ENCODE measurements at regions not wholly inside any gene's neighbourhood (a gene's known extent, or its start where the extent isn't known, plus 50 kb on each side); places are given as distances from the start of the nearest gene placed in this dataset.

DNA sequence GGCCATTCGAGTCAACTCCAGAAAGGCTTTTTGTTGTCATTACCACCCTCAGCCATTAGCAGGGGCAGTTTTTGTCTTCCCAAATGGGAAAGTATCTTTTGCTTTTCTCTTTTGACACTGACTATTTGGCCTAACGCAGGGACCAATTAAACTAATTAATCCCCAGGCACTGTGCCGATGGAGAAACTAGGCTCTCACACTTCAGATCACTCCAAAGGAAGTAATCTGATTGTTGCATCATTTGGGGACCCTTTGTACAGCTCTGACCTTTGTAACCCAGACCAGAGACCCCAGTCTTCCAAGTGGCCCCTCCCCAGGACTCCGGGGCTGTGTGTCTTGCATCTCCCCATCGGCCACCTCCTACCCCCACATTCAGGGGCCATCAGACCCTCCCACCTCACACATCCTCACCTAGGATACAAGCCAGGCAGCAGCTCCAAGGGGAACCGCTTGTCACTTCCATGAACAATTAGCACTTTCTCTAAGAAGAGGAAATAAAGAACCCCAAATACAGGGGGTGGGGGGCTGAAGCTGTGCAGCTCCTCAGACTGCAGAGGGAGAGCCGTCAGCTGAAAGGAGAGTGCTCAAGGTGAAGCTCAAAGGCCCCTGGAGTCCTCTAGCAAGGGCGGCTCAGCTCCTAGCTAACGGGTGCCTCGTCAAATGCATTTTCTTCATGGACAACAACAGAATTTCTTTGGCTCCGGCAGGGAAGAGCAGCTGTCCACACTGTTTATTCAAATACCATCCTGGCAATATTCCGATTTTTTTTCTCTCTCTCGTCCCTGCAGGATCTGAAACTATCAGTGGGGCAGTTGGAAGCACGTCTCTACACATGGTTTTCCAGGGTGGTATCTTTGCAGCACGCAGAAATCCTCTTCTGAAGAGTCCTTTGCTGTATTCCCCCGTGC, 64.3 kb upstream of the DIO3 start:
- H3K4me3 ChIP-seq (ENCODE audit: low read depth, low read length): no peak overlapping the region
- DNase-seq (ENCODE audit: low read depth, low spot score): no peak
- TF ChIP-seq, protein P1, sequence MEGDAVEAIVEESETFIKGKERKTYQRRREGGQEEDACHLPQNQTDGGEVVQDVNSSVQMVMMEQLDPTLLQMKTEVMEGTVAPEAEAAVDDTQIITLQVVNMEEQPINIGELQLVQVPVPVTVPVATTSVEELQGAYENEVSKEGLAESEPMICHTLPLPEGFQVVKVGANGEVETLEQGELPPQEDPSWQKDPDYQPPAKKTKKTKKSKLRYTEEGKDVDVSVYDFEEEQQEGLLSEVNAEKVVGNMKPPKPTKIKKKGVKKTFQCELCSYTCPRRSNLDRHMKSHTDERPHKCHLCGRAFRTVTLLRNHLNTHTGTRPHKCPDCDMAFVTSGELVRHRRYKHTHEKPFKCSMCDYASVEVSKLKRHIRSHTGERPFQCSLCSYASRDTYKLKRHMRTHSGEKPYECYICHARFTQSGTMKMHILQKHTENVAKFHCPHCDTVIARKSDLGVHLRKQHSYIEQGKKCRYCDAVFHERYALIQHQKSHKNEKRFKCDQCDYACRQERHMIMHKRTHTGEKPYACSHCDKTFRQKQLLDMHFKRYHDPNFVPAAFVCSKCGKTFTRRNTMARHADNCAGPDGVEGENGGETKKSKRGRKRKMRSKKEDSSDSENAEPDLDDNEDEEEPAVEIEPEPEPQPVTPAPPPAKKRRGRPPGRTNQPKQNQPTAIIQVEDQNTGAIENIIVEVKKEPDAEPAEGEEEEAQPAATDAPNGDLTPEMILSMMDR (IDR thresholded peaks at IDR 0.05; ENCODE audit: low read depth, low read length): no peak
- in situ Hi-C loops (cut with HindIII; ENCODE audit: low sequenced_read_pairs): no loop called here

DNA sequence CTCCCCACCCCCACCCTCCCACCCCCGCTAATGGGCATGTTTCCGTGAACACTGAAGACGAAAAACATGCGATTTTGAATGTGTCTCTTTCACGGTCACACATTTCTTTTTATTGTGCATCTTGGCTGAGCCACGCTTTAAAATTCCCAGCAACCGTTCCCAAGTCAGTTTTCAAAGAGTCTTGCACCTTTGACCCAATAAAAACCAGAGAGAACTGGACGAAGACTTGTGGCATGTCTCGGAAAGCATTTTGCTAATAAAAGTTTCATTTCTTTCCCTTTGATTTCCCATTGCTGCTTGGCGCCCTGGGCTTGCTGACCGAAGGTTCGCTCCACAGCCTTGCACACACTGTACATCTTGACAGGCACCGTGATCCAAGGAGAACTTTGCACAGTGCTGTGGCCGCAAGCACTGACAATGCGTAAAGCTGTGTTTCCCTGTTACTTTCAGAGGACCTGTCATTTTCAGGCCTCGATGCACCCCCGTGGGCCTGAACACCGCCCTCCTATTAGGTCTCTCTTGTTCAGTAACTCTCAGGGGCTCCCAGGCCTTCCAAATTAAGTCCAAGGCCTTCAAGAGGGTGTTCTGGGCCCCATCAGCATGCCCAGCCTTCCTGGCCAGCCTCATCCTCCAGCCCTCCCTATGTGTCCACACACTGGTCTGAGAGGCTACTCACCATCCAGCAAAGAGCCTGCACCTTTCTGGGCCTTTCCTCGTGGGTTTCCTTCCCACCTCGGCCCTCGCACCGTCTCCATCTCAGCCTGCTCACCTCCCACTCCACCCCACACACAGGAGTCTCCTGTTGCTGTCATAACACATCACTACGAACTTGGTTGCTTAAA, 63.4 kb upstream of the DIO3 start:
- TF ChIP-seq, protein P1 (IDR thresholded peaks at IDR 0.05; ENCODE audit: low read depth, low read length): no peak
- H3K4me3 ChIP-seq (ENCODE audit: low read depth, low read length): no peak overlapping the region
- DNase-seq (ENCODE audit: low read depth, low spot score): no peak
- in situ Hi-C loops (cut with HindIII; ENCODE audit: low sequenced_read_pairs): no loop called here

DNA sequence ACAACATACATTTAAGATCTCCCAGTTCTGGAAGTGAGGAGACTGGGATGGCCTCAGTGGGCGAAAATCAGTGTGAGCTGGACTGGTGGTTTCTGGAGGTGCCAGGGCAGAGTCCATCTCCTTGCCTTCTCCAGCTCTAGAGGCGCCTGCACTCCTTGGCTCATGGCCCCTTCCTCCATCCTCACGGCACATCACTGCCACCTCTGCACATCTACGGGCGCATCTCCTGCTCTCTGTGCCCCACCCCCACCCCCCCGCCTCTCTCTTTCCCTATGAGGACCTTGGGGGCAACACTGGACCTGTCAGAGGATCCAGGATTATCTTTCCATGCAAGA, 62.8 kb upstream of the DIO3 start:
- H3K4me3 ChIP-seq (ENCODE audit: low read depth, low read length): no peak overlapping the region
- DNase-seq (ENCODE audit: low read depth, low spot score): no peak
- in situ Hi-C loops (cut with HindIII; ENCODE audit: low sequenced_read_pairs): no loop called here
- TF ChIP-seq, protein P1 (IDR thresholded peaks at IDR 0.05; ENCODE audit: low read depth, low read length): no peak

DNA sequence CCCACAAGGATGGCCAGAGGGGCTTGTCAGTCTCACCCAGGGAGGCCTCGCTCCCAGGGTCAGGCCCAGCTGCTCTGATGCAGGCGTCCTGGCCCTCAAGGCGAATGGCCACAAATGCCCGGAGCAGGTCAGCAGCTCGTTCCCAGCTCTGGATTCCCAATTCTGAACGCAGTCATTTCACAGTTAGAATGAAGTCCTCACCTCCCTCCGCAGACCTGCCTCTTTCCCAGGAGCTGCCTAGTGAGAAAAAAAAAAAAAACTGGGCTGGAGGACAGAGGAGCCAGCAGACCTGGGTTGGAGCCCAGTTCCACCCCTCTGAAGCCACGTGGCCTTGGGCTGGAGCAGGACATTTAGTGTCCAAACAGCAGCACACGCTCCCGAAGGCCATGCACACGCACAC, 62.2 kb upstream of the DIO3 start:
- in situ Hi-C loops (cut with HindIII; ENCODE audit: low sequenced_read_pairs): no loop called here
- no peak for DNase-seq (ENCODE audit: low read depth, low spot score)
- H3K4me3 ChIP-seq (ENCODE audit: low read depth, low read length): no peak overlapping the region

DNA sequence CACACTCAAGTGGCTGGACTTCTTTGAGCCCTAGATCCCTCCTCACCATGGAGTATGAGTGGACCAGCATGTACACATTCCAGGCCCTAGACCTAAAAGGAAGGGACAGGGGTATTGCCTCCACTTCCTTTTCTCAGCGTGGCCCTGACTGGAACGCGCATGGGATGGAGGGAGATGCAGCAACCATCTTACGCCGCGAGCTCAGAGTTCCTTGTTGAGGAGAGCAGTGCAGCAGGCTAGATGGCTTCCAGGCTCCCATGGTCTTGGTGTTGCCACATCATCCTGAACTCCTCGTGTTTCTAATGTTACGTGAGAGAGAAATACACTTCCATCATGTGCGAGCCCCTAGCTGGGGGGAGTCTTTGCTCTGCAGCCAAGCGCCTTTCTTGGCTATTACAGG, 61.8 kb upstream of the DIO3 start:
- no peak overlapping the region for H3K4me3 ChIP-seq (ENCODE audit: low read depth, low read length)
- in situ Hi-C loops (cut with HindIII; ENCODE audit: low sequenced_read_pairs): no loop called here
- TF ChIP-seq, protein P1 (IDR thresholded peaks at IDR 0.05; ENCODE audit: low read depth, low read length): no peak
- no peak for DNase-seq (ENCODE audit: low read depth, low spot score)

More for the DNA sequence above, 62.2 kb upstream of the DIO3 start:
- TF ChIP-seq, protein P1 (IDR thresholded peaks at IDR 0.05; ENCODE audit: low read depth, low read length): no peak

DNA sequence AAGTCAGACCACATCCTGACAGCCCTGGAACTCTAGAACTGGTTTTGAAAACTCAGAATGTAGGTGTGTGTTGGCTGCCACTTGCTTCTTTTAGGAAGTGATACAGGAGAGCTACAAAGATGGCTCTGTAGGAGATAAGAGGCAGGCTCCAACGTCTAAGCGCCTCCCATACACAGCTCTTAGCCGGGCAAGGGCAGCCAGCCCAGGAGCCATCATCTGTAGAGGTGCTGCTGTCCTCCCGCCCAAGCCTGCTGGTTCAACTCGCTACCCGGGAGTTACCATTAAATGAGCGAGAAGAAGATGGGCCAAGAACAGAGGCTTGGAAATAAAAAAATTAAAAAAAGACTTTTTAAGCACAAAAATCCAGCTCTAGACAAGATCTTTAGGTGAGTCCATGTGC, 61.2 kb upstream of the DIO3 start:
- in situ Hi-C loops (cut with HindIII; ENCODE audit: low sequenced_read_pairs): no loop called here

More for the DNA sequence above, 61.2 kb upstream of the DIO3 start:
- DNase-seq (ENCODE audit: low read depth, low spot score): no peak
- TF ChIP-seq, protein P1 (IDR thresholded peaks at IDR 0.05; ENCODE audit: low read depth, low read length): no peak
- H3K4me3 ChIP-seq (ENCODE audit: low read depth, low read length): no peak overlapping the region

All from astrocyte of the spinal cord (primary cell).